DND-41 (cell line): ENCODE measurements at regions not wholly inside any gene's neighbourhood (a gene's known extent, or its start where the extent isn't known, plus 50 kb on each side); places are given as distances from the start of the nearest gene placed in this dataset.

Experiments used
- ATAC-seq: fragments of 200-7000 bp; cut with Tn5 transposase; 3 replicates; pipeline ENCODE4 v1.9.1; 2021; ENCODE audit warnings: low read depth; ENCODE audit not compliant: insufficient read depth
- DNase-seq: peaks from one replicate; pipeline ENCODE4 v3.0.0-alpha.2; 2020
- H2AFZ ChIP-seq: 2 replicates; pipeline ENCODE4 v1.6.0; 2012; ENCODE audit warnings: low read depth, low read length
- H3K27ac ChIP-seq: 2 replicates; pipeline ENCODE4 v1.5.1; 2012; ENCODE audit warnings: low read length, inconsistent platforms
- H3K27me3 ChIP-seq: fragments of 200-600 bp; sonication (generic); 2 replicates; pipeline ENCODE4 v1.6.0; 2012; ENCODE audit warnings: low read length, mild to moderate bottlenecking, inconsistent platforms; ENCODE audit not compliant: insufficient read depth, poor library complexity
- H3K36me3 ChIP-seq: 2 replicates; pipeline ENCODE4 v1.5.1; 2012; ENCODE audit warnings: low read length, inconsistent platforms; ENCODE audit not compliant: insufficient read depth
- H3K4me1 ChIP-seq: 2 replicates; pipeline ENCODE4 v1.5.1; 2012; ENCODE audit warnings: mild to moderate bottlenecking, low read length; ENCODE audit not compliant: insufficient read depth
- H3K4me2 ChIP-seq: 2 replicates; pipeline ENCODE4 v1.6.0; 2012; ENCODE audit warnings: mild to moderate bottlenecking, moderate library complexity, low read length, inconsistent platforms; ENCODE audit not compliant: insufficient read depth
- H3K4me3 ChIP-seq, 2 experiments: fragments of 200-600 bp in 1 of 2; shearing (Covaris generic) in 1 of 2; 2 replicates each; pipeline ENCODE4 v1.5.1; 2012 to 2016; ENCODE audit warnings: inconsistent platforms in 2 of 2, low read length in 2 of 2, mild to moderate bottlenecking in 2 of 2, low read depth in 1 of 2, moderate library complexity in 1 of 2
- H3K79me2 ChIP-seq: 2 replicates; pipeline ENCODE4 v1.6.0; 2012; ENCODE audit warnings: low read length, inconsistent platforms; ENCODE audit not compliant: insufficient read depth
- H3K9ac ChIP-seq: 2 replicates; pipeline ENCODE4 v1.6.0; 2012; ENCODE audit warnings: low read depth, mild to moderate bottlenecking, inconsistent platforms, low read length, moderate library complexity
- H3K9me3 ChIP-seq: 2 replicates; pipeline ENCODE4 v1.5.1; 2012; ENCODE audit warnings: low read length, moderate library complexity, mild to moderate bottlenecking, inconsistent platforms; ENCODE audit not compliant: insufficient read depth, severe bottlenecking
- H4K20me1 ChIP-seq: 2 replicates; pipeline ENCODE4 v1.6.0; 2012; ENCODE audit warnings: low read length; ENCODE audit not compliant: insufficient read depth
- EZH2 ChIP-seq: IDR thresholded peaks from 3 replicates; pipeline ENCODE4 v1.6.1; 2012; ENCODE audit warnings: borderline replicate concordance, low read depth, mild to moderate bottlenecking, moderate library complexity, low read length, inconsistent platforms; ENCODE audit not compliant: severe bottlenecking
- TF ChIP-seq, protein P1 (sequence below): IDR thresholded peaks from 2 replicates; pipeline ENCODE4 v1.5.1; 2012; ENCODE audit warnings: borderline replicate concordance, low read length, moderate library complexity, mild to moderate bottlenecking; ENCODE audit not compliant: poor library complexity, severe bottlenecking; ENCODE audit errors: extremely low read depth

DNA sequence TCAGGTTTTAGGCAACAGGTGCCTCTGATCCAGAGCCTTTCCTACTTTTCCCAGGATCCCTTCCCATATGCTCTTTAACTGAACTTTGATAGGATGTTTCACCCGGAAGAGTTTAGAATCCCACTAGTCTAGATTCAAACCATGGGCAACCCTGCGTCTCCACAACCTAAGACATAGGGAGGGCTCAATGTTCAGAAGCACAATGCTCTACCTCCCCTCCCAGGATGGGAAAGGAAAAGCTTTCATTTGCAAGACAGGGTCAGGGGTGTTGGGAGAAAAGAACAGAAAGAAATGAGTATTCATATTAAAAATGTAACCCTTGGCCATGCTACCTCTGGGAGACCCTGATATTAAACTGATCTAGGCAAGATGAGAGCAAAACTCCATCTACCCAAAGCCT lies 230.4 kb downstream of the MREG start:
- Histone ChIP-seq H3K4me3 (no peak overlapping the region), H2AFZ (no peak overlapping the region)
- TF ChIP-seq EZH2: no peak
- TF ChIP-seq, protein P1, sequence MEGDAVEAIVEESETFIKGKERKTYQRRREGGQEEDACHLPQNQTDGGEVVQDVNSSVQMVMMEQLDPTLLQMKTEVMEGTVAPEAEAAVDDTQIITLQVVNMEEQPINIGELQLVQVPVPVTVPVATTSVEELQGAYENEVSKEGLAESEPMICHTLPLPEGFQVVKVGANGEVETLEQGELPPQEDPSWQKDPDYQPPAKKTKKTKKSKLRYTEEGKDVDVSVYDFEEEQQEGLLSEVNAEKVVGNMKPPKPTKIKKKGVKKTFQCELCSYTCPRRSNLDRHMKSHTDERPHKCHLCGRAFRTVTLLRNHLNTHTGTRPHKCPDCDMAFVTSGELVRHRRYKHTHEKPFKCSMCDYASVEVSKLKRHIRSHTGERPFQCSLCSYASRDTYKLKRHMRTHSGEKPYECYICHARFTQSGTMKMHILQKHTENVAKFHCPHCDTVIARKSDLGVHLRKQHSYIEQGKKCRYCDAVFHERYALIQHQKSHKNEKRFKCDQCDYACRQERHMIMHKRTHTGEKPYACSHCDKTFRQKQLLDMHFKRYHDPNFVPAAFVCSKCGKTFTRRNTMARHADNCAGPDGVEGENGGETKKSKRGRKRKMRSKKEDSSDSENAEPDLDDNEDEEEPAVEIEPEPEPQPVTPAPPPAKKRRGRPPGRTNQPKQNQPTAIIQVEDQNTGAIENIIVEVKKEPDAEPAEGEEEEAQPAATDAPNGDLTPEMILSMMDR: no peak

DNA sequence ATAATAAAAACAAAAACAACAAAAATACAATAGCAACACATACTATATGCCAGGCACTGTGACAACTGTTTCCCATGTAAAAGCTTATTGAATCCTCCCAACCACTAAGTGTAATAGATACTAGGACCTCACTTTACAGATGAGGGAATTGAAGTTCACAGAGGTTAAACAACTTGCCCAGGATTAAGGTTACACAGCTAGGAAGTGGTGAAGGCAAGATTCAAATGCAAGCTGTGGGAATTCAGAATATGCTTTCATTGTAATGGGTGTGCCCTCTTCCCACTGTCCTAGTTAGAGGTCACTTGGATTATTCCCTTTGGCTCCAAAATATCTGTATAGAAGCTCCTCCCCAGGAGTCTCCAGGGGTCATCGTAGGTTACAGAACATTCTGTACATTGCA lies 231.1 kb downstream of the MREG start:
- no peak for DNase-seq
- no peaks in the 10 kb centered on the region for H3K9me3 ChIP-seq
- no peak overlapping the region for H3K4me3 ChIP-seq
- no peak overlapping the region for H3K4me2 ChIP-seq
- H3K27me3 ChIP-seq: no peaks in the 10 kb centered on the region
- ATAC-seq: no peak
- no peaks in the 10 kb centered on the region for H3K36me3 ChIP-seq
- H3K9ac ChIP-seq: no peak overlapping the region
- H2AFZ ChIP-seq: no peak overlapping the region
- H4K20me1 ChIP-seq: no peaks in the 10 kb centered on the region
- no peaks in the 10 kb centered on the region for H3K4me1 ChIP-seq
- H3K27ac ChIP-seq: no peak overlapping the region
- TF ChIP-seq, protein P1: no peak
- no peak for TF ChIP-seq EZH2
- no peaks in the 10 kb centered on the region for H3K79me2 ChIP-seq

More for the DNA sequence above, 230.4 kb downstream of the MREG start:
- no peaks in the 10 kb centered on the region for H3K79me2 ChIP-seq
- H3K27me3 ChIP-seq: no peaks in the 10 kb centered on the region
- no peak overlapping the region for H3K27ac ChIP-seq
- no peaks in the 10 kb centered on the region for H3K36me3 ChIP-seq
- H4K20me1 ChIP-seq: no peaks in the 10 kb centered on the region
- no peak overlapping the region for H3K9ac ChIP-seq
- no peaks in the 10 kb centered on the region for H3K9me3 ChIP-seq
- H3K4me2 ChIP-seq: no peak overlapping the region
- H3K4me1 ChIP-seq: no peaks in the 10 kb centered on the region
- DNase-seq (no peak), ATAC-seq (no peak)

DNA sequence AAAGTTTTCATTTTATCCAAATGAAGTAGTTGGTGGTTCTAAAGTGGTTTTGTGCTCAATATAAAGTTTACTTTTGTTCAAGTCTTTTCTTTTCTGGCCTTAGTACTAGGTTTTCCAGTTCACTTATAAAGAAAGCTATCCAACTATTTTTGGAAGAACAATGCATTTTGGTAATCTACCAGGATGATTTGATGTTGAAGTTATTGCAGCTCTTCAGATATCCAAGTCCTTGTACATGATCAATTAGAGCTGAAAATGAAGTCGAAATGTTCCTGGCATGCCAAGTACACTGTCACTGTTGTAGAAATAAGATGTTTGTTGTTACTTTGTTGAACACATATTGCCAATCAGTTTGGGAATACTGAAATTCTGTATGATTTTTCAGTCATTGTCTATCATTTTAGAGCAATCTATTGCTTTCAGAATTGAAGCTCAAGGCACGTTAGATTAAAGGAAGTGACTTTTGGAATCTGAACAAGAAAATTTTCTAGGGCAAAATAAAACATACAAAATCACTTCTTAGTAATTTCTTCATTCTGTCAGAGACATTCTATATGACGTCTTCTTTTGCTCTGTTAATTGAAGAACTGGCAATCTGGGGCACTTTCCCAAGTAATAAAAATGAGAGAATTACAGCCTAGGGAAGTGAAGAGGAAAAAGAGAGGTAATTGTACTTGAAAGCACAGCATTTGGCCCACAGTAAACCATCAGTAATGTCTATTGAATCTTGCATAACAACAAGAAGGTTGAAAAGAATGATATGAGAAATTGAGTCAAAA lies 232.3 kb downstream of the MREG start:
- Histone ChIP-seq H4K20me1 (no peaks in the 10 kb centered on the region), H3K9me3 (no peaks in the 10 kb centered on the region), H3K27me3 (no peaks in the 10 kb centered on the region), H3K4me1 (no peaks in the 10 kb centered on the region), H3K36me3 (no peaks in the 10 kb centered on the region), H3K79me2 (no peaks in the 10 kb centered on the region), H2AFZ (no peak overlapping the region), H3K27ac (no peak overlapping the region), H3K4me2 (no peak overlapping the region), H3K4me3 (no peak overlapping the region), H3K9ac (no peak overlapping the region)
- TF ChIP-seq, protein P1: no peak
- TF ChIP-seq EZH2: no peak
- ATAC-seq (no peak), DNase-seq (no peak)
